WTC11 (cell line): ENCODE measurements at regions not wholly inside any gene's neighbourhood (a gene's known extent, or its start where the extent isn't known, plus 50 kb on each side); places are given as distances from the start of the nearest gene placed in this dataset.
"Not testable (repeated sequence)": the region's sequence is repeated elsewhere in the genome, so short reads cannot be mapped to it uniquely, and the experiment has no call there.

Source experiments
- ATAC-seq: fragments of 200-7000 bp; cut with Tn5 transposase; 2 replicates; pipeline ENCODE4 v1.10.0; 2021; ENCODE audit warnings: mild to moderate bottlenecking, moderate library complexity
- CTCF ChIA-PET: fragments of 300-600 bp; sonication (Branson Sonifier 250); formaldehyde crosslinking; loops from one replicate; lab custom pipeline; 2021; ENCODE audit warnings: antibody characterized with exemption; lab: Charles Lee
- POLR2A ChIA-PET: fragments of 350-600 bp; sonication (Branson Sonifier 250); formaldehyde crosslinking; loops from one replicate; lab custom pipeline; 2021; ENCODE audit warnings: antibody characterized with exemption; lab: Charles Lee
- DNase-seq: peaks from one replicate; pipeline ENCODE4 v3.0.0; 2021; ENCODE audit warnings: low spot score
- H3K27ac Mint-ChIP-seq: 2 replicates; pipeline ENCODE4 v1.8.0; 2021; ENCODE audit warnings: mixed read lengths
- H3K27me3 Mint-ChIP-seq: 2 replicates; pipeline ENCODE4 v1.8.0; 2021; ENCODE audit warnings: low read depth, mild to moderate bottlenecking, moderate library complexity, mixed read lengths
- H3K36me3 Mint-ChIP-seq: 2 replicates; pipeline ENCODE4 v1.8.0; 2021; ENCODE audit warnings: mixed read lengths
- H3K4me1 Mint-ChIP-seq: 2 replicates; pipeline ENCODE4 v1.8.0; 2022; ENCODE audit warnings: mixed read lengths
- H3K4me3 Mint-ChIP-seq: 2 replicates; pipeline ENCODE4 v1.8.0; 2021; ENCODE audit warnings: mild to moderate bottlenecking, moderate library complexity, mixed read lengths
- H3K9me3 Mint-ChIP-seq: 2 replicates; pipeline ENCODE4 v1.8.0; 2021; ENCODE audit warnings: mixed read lengths
- AR ChIP-seq: fragments of 250-450 bp; sonication (Bioruptor Pico); IDR thresholded peaks from 2 replicates; pipeline ENCODE4 v1.9.0; 2021; ENCODE audit warnings: mild to moderate bottlenecking
- ESRRA ChIP-seq: sonication (generic); formaldehyde crosslinking; IDR thresholded peaks from 2 replicates; pipeline ENCODE4 v1.8.1; 2022; ENCODE audit warnings: mild to moderate bottlenecking, missing genetic modification reagents, borderline replicate concordance
- FOXP1 ChIP-seq: sonication (generic); formaldehyde crosslinking; IDR thresholded peaks from 2 replicates; pipeline ENCODE4 v1.8.0; 2022; ENCODE audit warnings: missing genetic modification reagents, mild to moderate bottlenecking, moderate library complexity, borderline replicate concordance
- GTF2I ChIP-seq: fragments of 250-450 bp; sonication (Bioruptor Pico); conservative IDR thresholded peaks from 2 replicates; pipeline ENCODE4 v1.4.0; 2021; ENCODE audit warnings: mild to moderate bottlenecking
- HMGA2 ChIP-seq: fragments of 250-450 bp; sonication (Bioruptor Pico); IDR thresholded peaks from 2 replicates; pipeline ENCODE4 v1.4.0; 2021; ENCODE audit warnings: mild to moderate bottlenecking, moderate library complexity
- NFYB ChIP-seq: sonication (generic); formaldehyde crosslinking; conservative IDR thresholded peaks from 2 replicates; pipeline ENCODE4 v1.8.0; 2022; ENCODE audit warnings: low read depth, missing genetic modification reagents
- NR3C1 ChIP-seq: sonication (generic); formaldehyde crosslinking; conservative IDR thresholded peaks from 2 replicates; pipeline ENCODE4 v1.8.1; 2023; ENCODE audit warnings: low read depth, mild to moderate bottlenecking, missing genetic modification reagents
- OVOL2 ChIP-seq: fragments of 250-450 bp; sonication (Bioruptor Pico); IDR thresholded peaks from 2 replicates; pipeline ENCODE4 v1.9.0; 2021; ENCODE audit warnings: mild to moderate bottlenecking, borderline replicate concordance
- STAT6 ChIP-seq: sonication (generic); formaldehyde crosslinking; conservative IDR thresholded peaks from 2 replicates; pipeline ENCODE4 v1.8.1; 2023; ENCODE audit warnings: mild to moderate bottlenecking, low read depth, missing genetic modification reagents, moderate library complexity
- ZNF138 ChIP-seq: sonication (generic); formaldehyde crosslinking; conservative IDR thresholded peaks from 2 replicates; pipeline ENCODE4 v1.8.1; 2022; ENCODE audit warnings: mild to moderate bottlenecking, moderate library complexity, missing genetic modification reagents
- TF ChIP-seq, protein P1 (sequence below): sonication (generic); formaldehyde crosslinking; IDR thresholded peaks from 2 replicates; pipeline ENCODE4 v1.8.0; 2022; ENCODE audit warnings: mild to moderate bottlenecking, missing genetic modification reagents

DNA sequence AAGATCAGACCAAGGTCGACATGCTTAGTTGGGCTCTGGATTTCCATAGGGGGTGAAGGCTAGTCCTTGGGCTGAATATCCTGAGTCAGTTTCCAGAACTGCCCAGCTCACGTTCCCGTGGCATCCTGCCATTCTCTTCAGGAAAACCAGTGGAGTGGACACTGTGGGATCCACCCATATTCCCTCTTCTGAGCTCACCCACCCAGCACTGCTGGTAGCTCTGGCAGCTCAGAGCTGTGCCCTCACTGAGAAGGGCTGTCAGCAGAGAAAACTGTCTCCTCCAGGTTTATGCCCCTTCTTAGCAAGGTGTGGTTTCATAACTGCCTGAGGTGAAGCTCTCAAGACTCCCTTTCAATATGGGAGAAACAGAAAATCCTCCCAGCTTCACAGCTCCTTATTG is 111.7 kb downstream of the GGTLC2 start:
- Mint-ChIP-seq H3K4me1 (no peaks in the 10 kb centered on the region), H3K27me3 (peaks cover 96% of the 10 kb centered on the region), H3K36me3 (no peaks in the 10 kb centered on the region), H3K27ac (no peak overlapping the region)
- DNase-seq (no peak), ATAC-seq (no peak)
- CTCF ChIA-PET: interaction anchor here (1.1 to 2.1 kb wide), 3 partner anchors 10 to 14 kb away, joined by 3 to 13 read pairs (median 9); no protein-coding TSS in a partner anchor
- no peak for TF ChIP-seq AR (CRISPR knock-in tag)
- TF ChIP-seq ZNF138 (CRISPR knock-in tag): no peak
- TF ChIP-seq ESRRA (CRISPR knock-in tag): no peak
- no peak for TF ChIP-seq STAT6 (CRISPR knock-in tag)
- TF ChIP-seq NR3C1 (CRISPR knock-in tag): no peak
- TF ChIP-seq NFYB: no peak
- TF ChIP-seq FOXP1: no peak
- no peak for TF ChIP-seq OVOL2
- no peak for TF ChIP-seq HMGA2 (CRISPR knock-in tag)
- TF ChIP-seq, protein P1, sequence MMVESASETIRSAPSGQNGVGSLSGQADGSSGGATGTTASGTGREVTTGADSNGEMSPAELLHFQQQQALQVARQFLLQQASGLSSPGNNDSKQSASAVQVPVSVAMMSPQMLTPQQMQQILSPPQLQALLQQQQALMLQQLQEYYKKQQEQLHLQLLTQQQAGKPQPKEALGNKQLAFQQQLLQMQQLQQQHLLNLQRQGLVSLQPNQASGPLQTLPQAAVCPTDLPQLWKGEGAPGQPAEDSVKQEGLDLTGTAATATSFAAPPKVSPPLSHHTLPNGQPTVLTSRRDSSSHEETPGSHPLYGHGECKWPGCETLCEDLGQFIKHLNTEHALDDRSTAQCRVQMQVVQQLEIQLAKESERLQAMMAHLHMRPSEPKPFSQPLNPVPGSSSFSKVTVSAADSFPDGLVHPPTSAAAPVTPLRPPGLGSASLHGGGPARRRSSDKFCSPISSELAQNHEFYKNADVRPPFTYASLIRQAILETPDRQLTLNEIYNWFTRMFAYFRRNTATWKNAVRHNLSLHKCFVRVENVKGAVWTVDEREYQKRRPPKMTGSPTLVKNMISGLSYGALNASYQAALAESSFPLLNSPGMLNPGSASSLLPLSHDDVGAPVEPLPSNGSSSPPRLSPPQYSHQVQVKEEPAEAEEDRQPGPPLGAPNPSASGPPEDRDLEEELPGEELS: no peak
- no peak for TF ChIP-seq GTF2I (CRISPR knock-in tag)
- TF ChIP-seq, all 79 proteins: peak for 0
- Mint-ChIP-seq H3K4me3 (no peak overlapping the region), H3K9me3 (no peaks in the 10 kb centered on the region)
- POLR2A ChIA-PET: no interaction called here

- not testable (repeated sequence) for H3K36me3 Mint-ChIP-seq, H3K27ac Mint-ChIP-seq, DNase-seq, H3K4me1 Mint-ChIP-seq, H3K9me3 Mint-ChIP-seq, H3K4me3 Mint-ChIP-seq, ATAC-seq
- CTCF ChIA-PET: interaction anchor here (0.7 to 2.1 kb wide), 4 partner anchors 11 to 13 kb away, joined by 3 to 13 read pairs (median 6); no protein-coding TSS in a partner anchor
- POLR2A ChIA-PET: interaction anchor here (0.6 kb wide), 1 partner anchor 272 kb away, joined by 3 read pairs; no protein-coding TSS in a partner anchor
- H3K27me3 Mint-ChIP-seq: peaks cover 97% of the 10 kb centered on the region
Measured at GRCh38 chr22:22756551-22757201, 112.3 kb downstream of the GGTLC2 start.

DNA sequence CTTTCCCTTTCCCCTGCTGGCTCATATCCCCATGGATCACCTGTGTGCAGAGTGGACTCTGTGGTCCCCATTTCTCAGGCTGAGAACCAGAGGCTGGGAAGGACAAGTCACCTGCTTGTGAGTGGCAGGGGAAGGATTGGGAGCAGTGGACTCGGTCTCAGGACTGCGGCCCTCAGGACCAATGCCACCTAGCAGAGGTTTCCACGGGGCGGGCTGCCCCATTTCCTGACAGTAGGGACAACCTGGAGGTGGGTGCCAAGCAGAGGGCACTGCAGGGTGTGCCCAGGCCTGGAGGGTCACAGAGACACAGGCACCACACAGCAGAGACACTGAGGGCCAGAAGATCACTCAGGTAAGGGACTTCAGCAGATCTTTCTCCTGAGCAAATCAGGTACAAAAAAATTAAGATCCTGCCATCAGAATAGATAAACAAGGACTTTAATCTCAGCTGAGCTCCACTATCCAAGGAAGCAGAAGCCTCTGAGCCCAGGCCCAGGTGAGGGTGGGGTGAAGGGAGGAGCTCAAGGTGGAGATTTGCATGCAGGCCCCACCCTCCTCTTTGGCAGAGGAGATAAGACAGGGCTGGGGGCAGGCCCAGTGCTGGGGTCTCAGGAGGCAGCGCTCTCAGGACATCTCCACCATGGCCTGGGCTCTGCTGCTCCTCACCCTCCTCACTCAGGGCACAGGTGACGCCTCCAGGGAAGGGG is 113.8 kb downstream of the GGTLC2 start:
- H3K4me3 Mint-ChIP-seq, ATAC-seq, H3K4me1 Mint-ChIP-seq, DNase-seq, H3K27ac Mint-ChIP-seq, POLR2A ChIA-PET, H3K36me3 Mint-ChIP-seq, H3K9me3 Mint-ChIP-seq: not testable (repeated sequence)
- peaks cover 97% of the 10 kb centered on the region for H3K27me3 Mint-ChIP-seq
- CTCF ChIA-PET: interaction anchor here (0.9 to 3.9 kb wide), 4 partner anchors 12 to 126 kb away, joined by 3 to 23 read pairs (median 7); no protein-coding TSS in a partner anchor
